ENCODE measurements at regions not wholly inside any gene's neighbourhood (a gene's known extent, or its start where the extent isn't known, plus 50 kb on each side); places are given as distances from the start of the nearest gene placed in this dataset.
"Not testable (repeated sequence)": the region's sequence is repeated elsewhere in the genome, so short reads cannot be mapped to it uniquely, and the experiment has no call there.

DNA sequence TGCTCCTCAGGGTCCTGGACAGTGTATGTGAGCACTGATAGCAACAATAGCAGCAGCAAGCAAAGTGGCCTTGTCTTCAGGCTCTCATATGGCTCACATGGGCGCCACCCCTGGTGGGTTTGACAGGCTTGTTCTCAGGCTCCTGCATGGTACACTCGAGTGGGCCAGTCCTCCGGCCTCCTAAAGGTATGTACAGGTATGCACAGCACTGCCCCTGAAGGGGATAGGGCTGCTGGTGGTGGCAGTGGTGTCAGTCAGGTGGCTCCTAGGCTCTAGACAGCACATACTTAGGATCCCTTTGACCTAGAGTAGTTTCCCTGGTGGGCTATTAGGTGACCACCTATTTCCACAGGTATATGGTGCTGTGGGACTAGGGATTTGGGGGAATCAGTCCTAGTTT, 79.8 kb downstream of the LGALS9B start:
- DNase-seq, result not testable (repeated sequence)

- peak; percentile 18 to 33 for DNase-seq
Observed at GRCh38 chr17:20381358-20382300, 85.7 kb downstream of the LGALS9B start.

- DNase-seq, result not testable (repeated sequence)
Observed at GRCh38 chr17:20380625-20381024, 86.7 kb downstream of the LGALS9B start.

GRCh38 chr17:20379251-20379650, 88.1 kb downstream of the LGALS9B start:
- not testable (repeated sequence) for DNase-seq

DNA sequence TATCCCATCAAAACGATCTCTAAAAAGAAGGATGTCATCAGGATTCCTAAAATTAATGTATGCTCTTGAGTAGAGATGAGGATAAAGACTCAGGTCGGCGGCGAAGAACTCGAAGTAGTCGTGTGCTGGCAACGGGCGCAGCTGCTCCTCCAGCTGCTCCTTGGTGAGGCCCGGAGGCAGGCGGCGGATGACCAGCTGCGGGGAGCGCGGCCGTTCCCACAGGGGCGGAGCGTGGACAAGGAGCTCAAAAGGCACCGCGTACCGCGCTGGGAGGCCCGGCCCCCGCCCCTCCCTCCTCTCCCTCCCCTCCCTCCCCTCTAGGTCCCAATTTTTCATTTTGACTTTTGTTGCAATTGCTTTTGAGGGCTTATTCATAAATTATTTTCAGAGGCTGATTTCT, 90.7 kb downstream of the LGALS9B start:
- DNase-seq, result not testable (repeated sequence)

DNA sequence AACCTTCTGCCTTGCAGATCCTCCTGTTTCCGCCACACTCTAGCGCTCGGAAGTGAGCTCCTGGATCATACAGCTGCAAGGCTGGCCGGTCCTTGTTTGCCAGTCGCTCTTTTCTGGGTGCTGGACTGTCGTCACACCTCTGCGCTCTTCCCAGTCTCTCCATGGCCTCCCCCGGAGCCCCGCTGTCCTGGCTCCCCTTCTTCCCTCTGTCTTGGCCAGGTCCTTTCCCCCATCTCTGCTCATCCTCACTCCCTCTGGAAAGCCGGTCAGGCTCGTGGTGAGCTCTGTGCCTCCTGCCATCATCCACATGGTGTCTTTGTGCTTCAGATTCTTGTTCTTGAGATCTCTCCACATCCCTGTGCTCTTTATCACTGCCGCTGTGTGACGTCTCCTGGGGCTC, 91.6 kb downstream of the LGALS9B start:
- not testable (repeated sequence) for DNase-seq

All from CD4-positive, alpha-beta T cell treated with Interleukin-1 beta for 1 hour (primary cell).